ENCODE measurements at regions not wholly inside any gene's neighbourhood (a gene's known extent, or its start where the extent isn't known, plus 50 kb on each side); places are given as distances from the start of the nearest gene placed in this dataset.

- TF ChIP-seq ZNF518A (tag by site-specific recombination; conservative IDR thresholded peaks at IDR 0.05; ENCODE audit: low read depth) (no peak), ZFP3 (tag by site-specific recombination; IDR thresholded peaks at IDR 0.05; ENCODE audit: low read depth) (no peak), ZNF157 (tag by site-specific recombination; IDR thresholded peaks at IDR 0.05) (no peak)
- TF ChIP-seq, protein P1, sequence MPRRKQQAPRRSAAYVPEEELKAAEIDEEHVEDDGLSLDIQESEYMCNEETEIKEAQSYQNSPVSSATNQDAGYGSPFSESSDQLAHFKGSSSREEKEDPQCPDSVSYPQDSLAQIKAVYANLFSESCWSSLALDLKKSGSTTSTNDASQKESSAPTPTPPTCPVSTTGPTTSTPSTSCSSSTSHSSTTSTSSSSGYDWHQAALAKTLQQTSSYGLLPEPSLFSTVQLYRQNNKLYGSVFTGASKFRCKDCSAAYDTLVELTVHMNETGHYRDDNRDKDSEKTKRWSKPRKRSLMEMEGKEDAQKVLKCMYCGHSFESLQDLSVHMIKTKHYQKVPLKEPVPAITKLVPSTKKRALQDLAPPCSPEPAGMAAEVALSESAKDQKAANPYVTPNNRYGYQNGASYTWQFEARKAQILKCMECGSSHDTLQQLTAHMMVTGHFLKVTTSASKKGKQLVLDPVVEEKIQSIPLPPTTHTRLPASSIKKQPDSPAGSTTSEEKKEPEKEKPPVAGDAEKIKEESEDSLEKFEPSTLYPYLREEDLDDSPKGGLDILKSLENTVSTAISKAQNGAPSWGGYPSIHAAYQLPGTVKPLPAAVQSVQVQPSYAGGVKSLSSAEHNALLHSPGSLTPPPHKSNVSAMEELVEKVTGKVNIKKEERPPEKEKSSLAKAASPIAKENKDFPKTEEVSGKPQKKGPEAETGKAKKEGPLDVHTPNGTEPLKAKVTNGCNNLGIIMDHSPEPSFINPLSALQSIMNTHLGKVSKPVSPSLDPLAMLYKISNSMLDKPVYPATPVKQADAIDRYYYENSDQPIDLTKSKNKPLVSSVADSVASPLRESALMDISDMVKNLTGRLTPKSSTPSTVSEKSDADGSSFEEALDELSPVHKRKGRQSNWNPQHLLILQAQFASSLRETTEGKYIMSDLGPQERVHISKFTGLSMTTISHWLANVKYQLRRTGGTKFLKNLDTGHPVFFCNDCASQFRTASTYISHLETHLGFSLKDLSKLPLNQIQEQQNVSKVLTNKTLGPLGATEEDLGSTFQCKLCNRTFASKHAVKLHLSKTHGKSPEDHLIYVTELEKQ (tag by site-specific recombination; IDR thresholded peaks at IDR 0.05; ENCODE audit: borderline replicate concordance): no peak
These were observed 159.7 kb upstream of the AGAP1 start (continued) for GRCh38 chr2:235334179-235334578.

DNA sequence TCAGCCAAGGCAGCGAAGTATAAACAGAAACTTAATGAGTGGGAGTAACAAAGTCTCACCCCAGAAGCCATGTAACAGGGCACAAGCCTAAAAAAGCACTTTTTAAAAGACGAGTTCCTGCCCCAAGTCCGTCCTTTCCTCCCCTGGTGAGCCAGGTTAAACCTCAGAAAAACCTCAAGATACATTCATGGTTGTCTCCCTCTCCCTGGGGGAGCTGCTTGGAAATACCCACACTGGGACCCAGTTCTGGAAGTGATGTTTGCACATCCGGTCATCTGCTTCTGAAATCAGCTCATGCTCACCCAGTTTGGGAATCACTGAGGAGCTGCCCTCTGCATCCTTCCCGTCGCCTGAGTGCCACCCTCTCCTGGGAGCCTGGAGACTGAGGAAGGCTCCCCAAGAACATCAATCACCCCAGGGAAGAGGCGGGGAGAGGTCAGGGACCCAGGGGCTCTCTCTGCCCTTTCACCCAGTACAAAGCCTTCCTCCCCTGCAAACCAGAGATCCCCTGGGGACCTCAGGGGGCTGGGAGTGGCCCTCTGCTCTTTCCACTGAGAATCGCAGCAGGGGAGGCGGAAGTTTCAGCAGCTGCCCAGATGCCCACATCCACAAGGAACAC, 150.6 kb upstream of the AGAP1 start:
- CTCF ChIA-PET: interaction anchor here (1.0 to 1.2 kb wide), 2 partner anchors 31 to 207 kb away, joined by 3 to 4 read pairs; no protein-coding TSS in a partner anchor

GRCh38 chr2:235343869-235344268, 150.0 kb upstream of the AGAP1 start:
- Histone ChIP-seq H3K4me1 (ENCODE audit: control insufficient read depth, insufficient read depth, low read length) (no peaks in the 10 kb centered on the region), H3K27ac (ENCODE audit: extremely low read depth, low read depth, low read length) (no peak overlapping the region), H3K4me3 (ENCODE audit: low read depth, low read length) (no peak overlapping the region), H3K9me3 (ENCODE audit: control insufficient read depth, insufficient read depth, low read depth, low read length) (no peaks in the 10 kb centered on the region), H3K36me3 (ENCODE audit: control insufficient read depth in 2 of 2, insufficient read depth in 1 of 2, low read length in 2 of 2) (no peaks in the 10 kb centered on the region)
- no peak for TF ChIP-seq ZNF324 (tag by site-specific recombination; IDR thresholded peaks at IDR 0.05)
- TF ChIP-seq, protein P2, sequence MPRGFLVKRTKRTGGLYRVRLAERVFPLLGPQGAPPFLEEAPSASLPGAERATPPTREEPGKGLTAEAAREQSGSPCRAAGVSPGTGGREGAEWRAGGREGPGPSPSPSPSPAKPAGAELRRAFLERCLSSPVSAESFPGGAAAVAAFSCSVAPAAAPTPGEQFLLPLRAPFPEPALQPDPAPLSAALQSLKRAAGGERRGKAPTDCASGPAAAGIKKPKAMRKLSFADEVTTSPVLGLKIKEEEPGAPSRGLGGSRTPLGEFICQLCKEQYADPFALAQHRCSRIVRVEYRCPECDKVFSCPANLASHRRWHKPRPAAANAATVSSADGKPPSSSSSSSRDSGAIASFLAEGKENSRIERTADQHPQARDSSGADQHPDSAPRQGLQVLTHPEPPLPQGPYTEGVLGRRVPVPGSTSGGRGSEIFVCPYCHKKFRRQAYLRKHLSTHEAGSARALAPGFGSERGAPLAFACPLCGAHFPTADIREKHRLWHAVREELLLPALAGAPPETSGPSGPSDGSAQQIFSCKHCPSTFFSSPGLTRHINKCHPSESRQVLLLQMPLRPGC (tag by site-specific recombination; IDR thresholded peaks at IDR 0.05): no peak
- peak; percentile 83 for TF ChIP-seq ZFHX2 (tag by site-specific recombination; conservative IDR thresholded peaks at IDR 0.05)
- TF ChIP-seq SP2 (tag by site-specific recombination; IDR thresholded peaks at IDR 0.05): no peak
- TF ChIP-seq EGR2 (tag by site-specific recombination; IDR thresholded peaks at IDR 0.05; ENCODE audit: low read depth): peak; percentile 85
- TF ChIP-seq TRIM28 (IDR thresholded peaks at IDR 0.05; ENCODE audit: borderline replicate concordance, low read length): no peak
- TF ChIP-seq ZBTB1 (tag by site-specific recombination; IDR thresholded peaks at IDR 0.05): no peak
- ChIA-PET CTCF (interaction anchor here (1.2 kb wide), 1 partner anchor 208 kb away, joined by 4 read pairs; no protein-coding TSS in a partner anchor), POLR2A (no interaction called here)

More for the DNA sequence above, 150.6 kb upstream of the AGAP1 start:
- no peak overlapping the region for H3K27ac ChIP-seq (ENCODE audit: extremely low read depth, low read depth, low read length)
- no peak overlapping the region for H3K4me3 ChIP-seq (ENCODE audit: low read depth, low read length)
- H3K4me1 ChIP-seq (ENCODE audit: control insufficient read depth, insufficient read depth, low read length): no peaks in the 10 kb centered on the region
- TF ChIP-seq ZNF2 (tag by site-specific recombination; IDR thresholded peaks at IDR 0.05) (no peak), ZNF777 (tag by site-specific recombination; IDR thresholded peaks at IDR 0.05; ENCODE audit: borderline replicate concordance) (no peak), GLI2 (tag by site-specific recombination; IDR thresholded peaks at IDR 0.05; ENCODE audit: borderline replicate concordance, low read depth) (no peak), ZNF223 (tag by site-specific recombination; IDR thresholded peaks at IDR 0.05) (no peak), KLF16 (tag by site-specific recombination; IDR thresholded peaks at IDR 0.05) (no peak), BCL11B (tag by site-specific recombination; IDR thresholded peaks at IDR 0.05; ENCODE audit: low read depth) (no peak)
- TF ChIP-seq, protein P3, sequence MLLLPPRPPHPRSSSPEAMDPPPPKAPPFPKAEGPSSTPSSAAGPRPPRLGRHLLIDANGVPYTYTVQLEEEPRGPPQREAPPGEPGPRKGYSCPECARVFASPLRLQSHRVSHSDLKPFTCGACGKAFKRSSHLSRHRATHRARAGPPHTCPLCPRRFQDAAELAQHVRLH (tag by site-specific recombination; IDR thresholded peaks at IDR 0.05): no peak
- POLR2A ChIA-PET: no interaction called here
- H3K36me3 ChIP-seq (ENCODE audit: control insufficient read depth in 2 of 2, insufficient read depth in 1 of 2, low read length in 2 of 2): no peaks in the 10 kb centered on the region
- H3K9me3 ChIP-seq (ENCODE audit: control insufficient read depth, insufficient read depth, low read depth, low read length): no peaks in the 10 kb centered on the region

All from HEK293 (cell line).